Progenitor cell of endocrine pancreas (in vitro differentiated cells): ENCODE measurements at regions not wholly inside any gene's neighbourhood (a gene's known extent, or its start where the extent isn't known, plus 50 kb on each side); places are given as distances from the start of the nearest gene placed in this dataset.
A peak's percentile ranks its signal among the peaks of the same experiment; 100 is the strongest.

Experiments used
- DNase-seq: peaks from one replicate; pipeline ENCODE4 v3.0.0; 2021; ENCODE audit warnings: low spot score; ENCODE audit not compliant: unreplicated experiment
- H3K27ac Mint-ChIP-seq: 2 replicates; pipeline ENCODE4 v1.8.0; 2021; ENCODE audit warnings: mild to moderate bottlenecking, moderate library complexity, mixed read lengths
- H3K27me3 Mint-ChIP-seq: 2 replicates; pipeline ENCODE4 v1.8.0; 2021; ENCODE audit warnings: mixed read lengths
- H3K36me3 Mint-ChIP-seq: 2 replicates; pipeline ENCODE4 v1.8.0; 2022; ENCODE audit warnings: mixed read lengths; ENCODE audit not compliant: insufficient read depth
- H3K4me1 Mint-ChIP-seq: 2 replicates; pipeline ENCODE4 v1.8.0; 2021; ENCODE audit warnings: low read depth, mixed read lengths
- H3K4me3 Mint-ChIP-seq: 2 replicates; pipeline ENCODE4 v1.8.0; 2021; ENCODE audit warnings: low read depth, mild to moderate bottlenecking, moderate library complexity, mixed read lengths
- H3K9me3 Mint-ChIP-seq: 2 replicates; pipeline ENCODE4 v1.8.0; 2021; ENCODE audit warnings: low read depth, mixed read lengths
- CTCF ChIP-seq: fragments of 200-600 bp; sonication (generic); IDR thresholded peaks from one replicate; pipeline ENCODE4 v1.5.0; 2021; ENCODE audit warnings: antibody characterized with exemption, mild to moderate bottlenecking; ENCODE audit not compliant: unreplicated experiment

GRCh38 chr11:106152013-106152412, 74.6 kb downstream of the AASDHPPT start:
- Mint-ChIP-seq H3K4me1 (peaks cover 11% of the 10 kb centered on the region), H3K27ac (no peak overlapping the region), H3K27me3 (no peaks in the 10 kb centered on the region), H3K36me3 (peaks cover 8% of the 10 kb centered on the region), H3K4me3 (no peak overlapping the region), H3K9me3 (peaks cover 30% of the 10 kb centered on the region)
- DNase-seq: no peak
- peak; percentile 16 for TF ChIP-seq CTCF

GRCh38 chr11:106152824-106153223, 75.4 kb downstream of the AASDHPPT start:
- Mint-ChIP-seq H3K4me1 (peaks cover 18% of the 10 kb centered on the region), H3K27me3 (no peaks in the 10 kb centered on the region), H3K36me3 (peaks cover 6% of the 10 kb centered on the region), H3K4me3 (no peak overlapping the region), H3K27ac (no peak overlapping the region), H3K9me3 (peaks cover 22% of the 10 kb centered on the region)
- no peak for TF ChIP-seq CTCF
- no peak for DNase-seq

GRCh38 chr11:106156290-106156937, 79.0 kb downstream of the AASDHPPT start:
- Mint-ChIP-seq H3K4me1 (peaks cover 29% of the 10 kb centered on the region), H3K27ac (peak overlapping the region; percentile 76), H3K27me3 (no peaks in the 10 kb centered on the region), H3K4me3 (no peak overlapping the region), H3K9me3 (peaks cover 12% of the 10 kb centered on the region), H3K36me3 (peaks cover 10% of the 10 kb centered on the region)
- TF ChIP-seq CTCF: peak; percentile 71
- no peak for DNase-seq

- no peak for DNase-seq
- Mint-ChIP-seq H3K9me3 (peaks cover 29% of the 10 kb centered on the region), H3K27me3 (no peaks in the 10 kb centered on the region), H3K27ac (no peak overlapping the region), H3K4me3 (no peak overlapping the region), H3K36me3 (peaks cover 25% of the 10 kb centered on the region), H3K4me1 (peaks cover 27% of the 10 kb centered on the region)
- TF ChIP-seq CTCF: no peak
These were observed 80.9 kb downstream of the AASDHPPT start for GRCh38 chr11:106158406-106158805.

- no peak overlapping the region for H3K4me3 Mint-ChIP-seq
- H3K4me1 Mint-ChIP-seq: peaks cover 27% of the 10 kb centered on the region
- DNase-seq: no peak
- peaks cover 38% of the 10 kb centered on the region for H3K9me3 Mint-ChIP-seq
- H3K27me3 Mint-ChIP-seq: no peaks in the 10 kb centered on the region
- no peak overlapping the region for H3K27ac Mint-ChIP-seq
- TF ChIP-seq CTCF: no peak
- peaks cover 25% of the 10 kb centered on the region for H3K36me3 Mint-ChIP-seq
These were observed 82.4 kb downstream of the AASDHPPT start for GRCh38 chr11:106159836-106160235.
